ENCODE measurements at regions not wholly inside any gene's neighbourhood (a gene's known extent, or its start where the extent isn't known, plus 50 kb on each side); places are given as distances from the start of the nearest gene placed in this dataset.
"Not testable (repeated sequence)": the region's sequence is repeated elsewhere in the genome, so short reads cannot be mapped to it uniquely, and the experiment has no call there.

GRCh38 chr3:194025119-194025518 is 110.8 kb upstream of the HES1 start:
- DNase-seq = no peak

GRCh38 chr3:194025951-194026350 is 110.0 kb upstream of the HES1 start:
- DNase-seq = no peak

- no peak for DNase-seq
Observed at GRCh38 chr3:194028434-194029004, 107.4 kb upstream of the HES1 start.

GRCh38 chr3:194029846-194030245 is 106.1 kb upstream of the HES1 start:
- DNase-seq = no peak

GRCh38 chr3:194030372-194030771 is 105.6 kb upstream of the HES1 start:
- DNase-seq = no peak

- no peak for DNase-seq
Observed at GRCh38 chr3:194031349-194031748, 104.6 kb upstream of the HES1 start.

GRCh38 chr3:194031867-194032635 is 103.9 kb upstream of the HES1 start:
- DNase-seq = no peak

GRCh38 chr3:194032828-194033435 is 103.0 kb upstream of the HES1 start:
- DNase-seq = no peak

GRCh38 chr3:194034346-194035336 is 101.3 kb upstream of the HES1 start:
- DNase-seq = no peak

- DNase-seq = no peak
Observed at GRCh38 chr3:194035406-194036138, 100.4 kb upstream of the HES1 start.

GRCh38 chr3:194036842-194037241 is 99.1 kb upstream of the HES1 start:
- no peak for DNase-seq

GRCh38 chr3:194038346-194038745 is 97.6 kb upstream of the HES1 start:
- DNase-seq = not testable (repeated sequence)

- DNase-seq = no peak
Observed at GRCh38 chr3:194038960-194039359, 97.0 kb upstream of the HES1 start.

GRCh38 chr3:194040516-194041273 is 95.3 kb upstream of the HES1 start:
- no peak for DNase-seq

- DNase-seq = peak; percentile 86
Observed at GRCh38 chr3:194042927-194043326, 93.0 kb upstream of the HES1 start.

- peak; percentile 71 for DNase-seq
Observed at GRCh38 chr3:194043516-194043915, 92.4 kb upstream of the HES1 start.

- DNase-seq = no peak
Observed at GRCh38 chr3:194045289-194045688, 90.7 kb upstream of the HES1 start.

GRCh38 chr3:194045919-194046318 is 90.0 kb upstream of the HES1 start:
- no peak for DNase-seq

- DNase-seq = no peak
Observed at GRCh38 chr3:194046531-194046930, 89.4 kb upstream of the HES1 start.

GRCh38 chr3:194046995-194047645 is 88.8 kb upstream of the HES1 start:
- DNase-seq = peak; percentile 31

GRCh38 chr3:194049394-194049793 is 86.6 kb upstream of the HES1 start:
- DNase-seq = no peak

All from fibroblast of skin of scalp (primary cell).